HG02943 (cell line): ENCODE measurements at regions not wholly inside any gene's neighbourhood (a gene's known extent, or its start where the extent isn't known, plus 50 kb on each side); places are given as distances from the start of the nearest gene placed in this dataset.
"Not testable (repeated sequence)": the region's sequence is repeated elsewhere in the genome, so short reads cannot be mapped to it uniquely, and the experiment has no call there.

Experiments
- ATAC-seq: cut with Tn5 transposase; IDR thresholded peaks from one replicate; pipeline ENCODE4 v1.9.1; 2021; ENCODE audit warnings: mild to moderate bottlenecking, low read depth, moderate library complexity; ENCODE audit not compliant: unreplicated experiment

DNA sequence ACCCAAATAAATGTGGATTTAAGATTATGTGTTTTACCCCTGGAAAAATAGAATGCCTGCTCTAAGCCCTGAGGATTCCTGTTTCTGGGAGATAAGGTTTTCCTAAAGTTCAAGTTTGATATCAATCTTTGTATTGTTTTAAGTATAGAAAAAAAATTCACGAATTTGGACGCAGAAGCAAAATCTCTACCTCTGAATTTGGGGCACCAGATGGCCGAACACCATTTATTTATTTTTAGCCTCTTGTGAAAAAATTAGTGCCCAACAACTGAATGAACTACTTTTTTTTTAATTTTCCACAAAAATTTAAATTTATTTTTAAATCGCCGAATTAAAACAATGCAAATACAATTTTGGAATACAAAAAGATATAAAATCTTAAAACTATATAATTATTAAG, 128.1 kb upstream of the SP4 start:
- ATAC-seq, result no peak

GRCh38 chr7:21300692-21301091, 127.2 kb upstream of the SP4 start:
- no peak for ATAC-seq

GRCh38 chr7:21304808-21305375, 123.0 kb upstream of the SP4 start:
- ATAC-seq, result no peak

- no peak for ATAC-seq
Observed at GRCh38 chr7:21305455-21306235, 122.2 kb upstream of the SP4 start.

DNA sequence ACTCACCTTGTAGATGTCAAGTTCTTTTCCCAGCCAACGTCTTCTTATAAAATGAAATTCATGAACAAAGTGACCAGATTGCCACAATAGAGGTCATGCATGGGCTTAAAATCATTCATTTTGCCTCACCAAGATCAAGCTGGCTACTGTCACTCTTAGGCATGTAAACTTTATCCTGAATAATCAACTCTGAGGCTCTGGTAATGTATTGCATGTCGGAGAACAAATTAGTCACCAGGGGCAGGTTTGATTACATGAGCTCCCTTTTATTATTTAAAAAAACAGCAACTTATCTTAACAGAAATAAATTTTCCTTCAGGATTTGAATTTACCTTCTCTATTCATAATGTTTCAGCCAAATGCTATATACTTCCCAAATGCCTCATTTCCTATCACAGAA, 112.9 kb upstream of the SP4 start:
- no peak for ATAC-seq

DNA sequence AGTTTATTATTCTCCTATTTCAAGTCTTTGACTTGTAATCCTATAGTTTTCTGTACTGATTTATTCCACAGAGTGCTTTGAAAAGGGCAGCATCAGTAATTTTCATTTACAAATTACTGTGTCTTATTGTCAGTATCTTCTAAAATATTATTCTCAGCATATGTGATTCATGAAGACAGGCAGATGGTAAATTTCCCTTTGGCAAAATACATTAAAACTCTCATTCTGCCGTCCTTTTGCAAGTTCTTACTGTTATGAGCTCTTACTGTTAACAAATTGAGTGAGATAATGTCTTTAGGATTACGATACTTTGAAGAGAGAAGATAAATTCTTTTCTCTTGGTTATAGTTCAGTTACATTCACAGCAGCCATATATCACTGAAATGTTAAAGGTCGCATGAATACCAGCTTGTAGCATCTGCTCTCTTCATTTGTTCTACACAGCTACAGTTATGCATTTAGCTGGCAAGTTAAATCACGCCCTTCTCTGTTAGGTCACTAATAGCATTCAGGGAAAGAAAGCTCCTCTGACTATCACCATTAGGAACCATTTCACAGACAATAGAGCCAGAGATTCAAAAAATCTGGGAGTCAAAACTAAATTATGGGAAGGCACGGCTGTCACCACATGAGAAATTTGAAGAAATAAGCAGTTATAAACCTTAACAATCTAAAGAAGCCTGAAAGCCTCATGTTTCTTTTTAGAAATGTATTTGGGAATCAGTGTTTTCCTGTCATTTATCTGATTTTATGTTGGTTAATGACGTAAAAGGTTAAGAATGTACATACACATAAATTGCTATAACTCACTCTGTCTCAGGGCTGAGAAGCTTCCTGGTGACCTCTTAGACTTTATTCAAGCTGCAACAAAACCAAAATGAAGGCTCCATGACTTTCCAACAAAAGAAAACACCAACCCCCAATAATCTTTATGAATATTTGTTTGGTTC, 109.6 kb upstream of the SP4 start:
- no peak for ATAC-seq

DNA sequence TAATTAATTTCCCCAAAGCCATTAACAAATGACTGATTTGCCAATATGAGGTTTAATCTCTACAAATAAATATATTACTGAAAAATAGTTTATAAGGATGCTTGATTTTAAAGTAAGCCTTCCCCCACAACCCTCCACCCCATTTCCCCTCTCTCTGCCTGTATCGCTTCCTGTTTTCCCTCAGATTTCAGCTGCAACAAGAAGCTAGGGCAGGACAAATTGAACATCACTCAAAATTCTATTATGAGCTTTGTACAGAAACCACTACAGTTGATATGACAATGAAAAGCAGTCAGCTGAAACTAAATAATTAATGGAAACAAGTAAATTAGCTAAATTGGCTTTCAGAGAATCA, 109.0 kb upstream of the SP4 start:
- ATAC-seq, result no peak

DNA sequence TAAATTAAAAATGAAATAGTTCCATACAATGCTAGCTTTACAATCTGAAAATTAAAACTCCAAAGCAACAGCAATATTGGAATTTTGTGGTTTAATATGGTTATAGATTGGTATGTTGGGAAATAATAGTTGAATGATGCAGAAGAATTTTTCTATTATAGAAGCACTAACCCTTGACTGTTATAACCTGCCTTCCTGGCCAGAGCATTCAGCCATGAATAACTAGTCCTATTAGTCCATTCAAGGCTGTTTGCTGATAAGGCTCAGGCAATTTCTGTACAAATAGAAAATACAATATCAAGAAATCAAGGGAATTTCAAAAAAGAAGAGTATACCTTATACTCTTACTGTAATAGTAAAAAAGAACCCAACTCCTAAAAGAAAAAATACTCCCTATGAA, 101.6 kb upstream of the SP4 start:
- no peak for ATAC-seq

- ATAC-seq, result no peak
Observed at GRCh38 chr7:21326921-21327320, 101.0 kb upstream of the SP4 start.

DNA sequence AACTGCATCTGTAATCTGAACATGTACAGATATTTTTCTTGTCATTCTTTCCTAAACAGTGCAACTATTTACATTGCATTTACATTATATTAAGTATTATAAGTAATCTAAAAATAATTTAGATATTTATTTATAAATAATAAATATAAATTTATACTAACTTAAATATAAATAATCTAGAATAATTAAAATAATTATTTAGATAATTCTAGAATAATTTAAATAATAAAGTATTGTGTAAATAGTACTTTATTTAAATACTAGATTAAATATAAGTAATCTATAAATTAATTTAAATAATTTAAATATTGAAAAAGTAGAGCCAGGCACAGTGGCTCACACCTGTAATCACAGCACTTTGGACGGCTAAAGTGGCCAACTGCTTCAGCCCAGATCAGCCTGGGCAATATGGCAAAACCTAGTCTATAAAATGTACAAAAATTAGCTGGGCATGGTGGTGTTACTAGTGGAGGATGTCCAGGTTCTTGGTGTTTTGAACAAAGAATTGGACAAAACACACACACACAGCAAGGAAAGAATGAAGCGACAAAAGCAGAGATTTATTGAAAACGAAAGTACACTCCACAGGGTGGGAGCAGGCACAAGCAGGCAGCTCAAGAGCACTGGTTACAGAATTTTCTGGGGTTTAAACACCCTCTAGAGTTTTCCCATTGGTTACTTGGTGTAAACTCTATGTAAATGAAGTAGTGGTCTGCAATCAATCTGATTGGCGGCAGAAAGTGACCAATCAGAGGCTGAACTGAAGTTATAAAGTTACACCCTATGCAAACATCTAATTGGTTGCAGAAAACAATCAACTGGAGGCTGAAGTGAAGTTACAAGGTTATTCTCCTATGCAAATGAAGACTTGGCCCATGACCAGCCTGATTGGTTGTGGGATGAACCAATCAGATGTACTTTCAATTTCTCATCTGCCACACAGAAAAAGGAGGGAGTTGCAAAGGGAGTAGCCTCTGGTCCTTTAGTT, 100.2 kb upstream of the SP4 start:
- ATAC-seq, result no peak

GRCh38 chr7:21330462-21331178, 97.3 kb upstream of the SP4 start:
- ATAC-seq, result no peak

- ATAC-seq, result no peak
Observed at GRCh38 chr7:21334906-21335305, 93.0 kb upstream of the SP4 start.

DNA sequence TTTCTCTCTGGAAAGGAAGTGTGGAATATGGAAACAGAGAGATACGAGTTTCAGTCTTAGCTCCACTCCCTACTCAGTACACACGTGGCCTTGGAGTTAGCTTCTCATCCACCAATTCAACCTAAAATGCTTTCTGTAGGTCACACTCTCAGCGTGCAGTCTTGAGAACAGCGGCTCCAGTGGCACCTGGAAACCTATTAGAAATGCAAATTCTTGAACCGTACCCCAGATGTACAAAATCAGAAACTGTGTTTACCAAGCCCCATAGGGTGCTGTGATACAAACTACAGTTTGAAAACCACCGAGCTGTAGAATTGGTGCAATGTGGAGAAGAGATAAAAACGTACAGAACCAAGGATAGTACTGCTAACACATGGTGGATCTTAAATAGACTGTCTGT, 91.1 kb upstream of the SP4 start:
- no peak for ATAC-seq

- ATAC-seq, result no peak
Observed at GRCh38 chr7:21338728-21339164, 89.1 kb upstream of the SP4 start.

- ATAC-seq, result not testable (repeated sequence)
Observed at GRCh38 chr7:21344900-21345299, 83.0 kb upstream of the SP4 start.

- ATAC-seq, result no peak
Observed at GRCh38 chr7:21345361-21345760, 82.5 kb upstream of the SP4 start.

- ATAC-seq, result no peak
Observed at GRCh38 chr7:21346297-21346696, 81.6 kb upstream of the SP4 start.

- peak; percentile 75 for ATAC-seq
Observed at GRCh38 chr7:21352540-21353387, 75.1 kb upstream of the SP4 start.

DNA sequence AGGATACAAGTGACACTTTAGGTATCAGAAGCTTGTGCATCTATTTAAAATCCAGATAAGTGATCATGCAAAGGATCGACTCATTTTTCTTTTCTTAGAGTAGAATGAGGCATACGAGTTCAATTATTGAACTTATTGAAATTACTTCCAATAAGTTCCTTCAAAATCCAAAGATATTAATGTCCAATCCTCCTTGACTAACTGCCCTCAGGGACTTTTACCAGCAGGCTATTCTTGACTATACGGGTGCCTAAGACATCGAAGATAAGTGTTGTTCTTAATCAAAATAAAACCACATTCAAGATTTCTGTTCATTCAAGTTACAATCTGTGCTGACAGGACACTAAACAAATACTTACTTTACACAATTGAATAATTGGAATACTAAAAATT, 74.5 kb upstream of the SP4 start:
- ATAC-seq, result no peak
